ENCODE measurements at regions not wholly inside any gene's neighbourhood (a gene's known extent, or its start where the extent isn't known, plus 50 kb on each side); places are given as distances from the start of the nearest gene placed in this dataset.

GRCh38 chr13:74922963-74923362 lies 559.0 kb downstream of the TBC1D4 start:
- no peak for DNase-seq (ENCODE audit: extremely low spot score)
- no peak overlapping the region for H3K27ac ChIP-seq (replicated peaks in 1 of 4)
- no peaks in the 10 kb centered on the region for H3K4me1 ChIP-seq
- TF ChIP-seq CTCF (IDR thresholded peaks at IDR 0.05) (no peak), POLR2A (IDR thresholded peaks at IDR 0.05; ENCODE audit: low read depth) (no peak), POLR2AphosphoS5 (IDR thresholded peaks at IDR 0.05) (no peak), EP300 (IDR thresholded peaks at IDR 0.05) (no peak)
- peaks cover 0 to 17% (median 0%) of the 10 kb centered on the region in 4 donors for H3K9me3 ChIP-seq
- intact Hi-C loops (cut with DNase I), result no loop called here
- H3K4me3 ChIP-seq, result no peak overlapping the region
- H3K36me3 ChIP-seq, result no peaks in the 10 kb centered on the region
- H3K27me3 ChIP-seq, result no peaks in the 10 kb centered on the region
- 88% methylated on average over 2 of the region's 2 CpGs for WGBS

GRCh38 chr13:74921326-74921725 lies 560.6 kb downstream of the TBC1D4 start:
- no peak for DNase-seq (ENCODE audit: extremely low spot score)
- TF ChIP-seq CTCF (IDR thresholded peaks at IDR 0.05) (no peak), POLR2AphosphoS5 (IDR thresholded peaks at IDR 0.05) (no peak), EP300 (IDR thresholded peaks at IDR 0.05) (no peak), POLR2A (IDR thresholded peaks at IDR 0.05; ENCODE audit: low read depth) (no peak)

GRCh38 chr13:74920920-74921319 lies 561.0 kb downstream of the TBC1D4 start:
- H3K27me3 ChIP-seq, result no peaks in the 10 kb centered on the region
- H3K36me3 ChIP-seq, result no peaks in the 10 kb centered on the region
- H3K9me3 ChIP-seq, result peaks cover 0 to 5% (median 0%) of the 10 kb centered on the region in 4 donors
- TF ChIP-seq POLR2A (IDR thresholded peaks at IDR 0.05; ENCODE audit: low read depth), result no peak
- TF ChIP-seq POLR2AphosphoS5 (IDR thresholded peaks at IDR 0.05), result no peak
- no peak for TF ChIP-seq EP300 (IDR thresholded peaks at IDR 0.05)
- no peak for TF ChIP-seq CTCF (IDR thresholded peaks at IDR 0.05)
- DNase-seq (ENCODE audit: extremely low spot score), result no peak
- no peaks in the 10 kb centered on the region for H3K4me1 ChIP-seq
- WGBS, result 77% methylated on average over 3 of the region's 3 CpGs
- H3K4me3 ChIP-seq, result no peak overlapping the region
- H3K27ac ChIP-seq (replicated peaks in 1 of 4), result no peak overlapping the region
- intact Hi-C loops (cut with DNase I), result no loop called here

More at GRCh38 chr13:74921326-74921725, 560.6 kb downstream of the TBC1D4 start:
- Histone ChIP-seq H3K9me3 (peaks cover 0 to 5% (median 0%) of the 10 kb centered on the region in 4 donors), H3K27me3 (no peaks in the 10 kb centered on the region), H3K27ac (replicated peaks in 1 of 4) (no peak overlapping the region), H3K4me3 (no peak overlapping the region), H3K4me1 (no peaks in the 10 kb centered on the region), H3K36me3 (no peaks in the 10 kb centered on the region)
- intact Hi-C loops (cut with DNase I), result no loop called here

GRCh38 chr13:74920361-74920760 lies 561.6 kb downstream of the TBC1D4 start:
- H3K4me3 ChIP-seq, result no peak overlapping the region
- no peaks in the 10 kb centered on the region for H3K36me3 ChIP-seq
- peaks cover 0 to 5% (median 0%) of the 10 kb centered on the region in 4 donors for H3K9me3 ChIP-seq
- no peaks in the 10 kb centered on the region for H3K4me1 ChIP-seq
- TF ChIP-seq POLR2AphosphoS5 (IDR thresholded peaks at IDR 0.05) (no peak), EP300 (IDR thresholded peaks at IDR 0.05) (no peak), CTCF (IDR thresholded peaks at IDR 0.05) (no peak), POLR2A (IDR thresholded peaks at IDR 0.05; ENCODE audit: low read depth) (no peak)
- H3K27ac ChIP-seq (replicated peaks in 1 of 4), result no peak overlapping the region
- no peaks in the 10 kb centered on the region for H3K27me3 ChIP-seq
- intact Hi-C loops (cut with DNase I), result no loop called here
- WGBS, result 86% methylated on average over 4 of the region's 4 CpGs
- no peak for DNase-seq (ENCODE audit: extremely low spot score)

- DNase-seq (ENCODE audit: extremely low spot score), result no peak
- TF ChIP-seq POLR2AphosphoS5 (IDR thresholded peaks at IDR 0.05) (no peak), CTCF (IDR thresholded peaks at IDR 0.05) (no peak), POLR2A (IDR thresholded peaks at IDR 0.05; ENCODE audit: low read depth) (no peak), EP300 (IDR thresholded peaks at IDR 0.05) (no peak)
- no peaks in the 10 kb centered on the region for H3K4me1 ChIP-seq
- H3K4me3 ChIP-seq, result no peak overlapping the region
- peaks cover 0 to 5% (median 0%) of the 10 kb centered on the region in 4 donors for H3K9me3 ChIP-seq
- no peaks in the 10 kb centered on the region for H3K36me3 ChIP-seq
- intact Hi-C loops (cut with DNase I), result no loop called here
- H3K27ac ChIP-seq (replicated peaks in 1 of 4), result no peak overlapping the region
- H3K27me3 ChIP-seq, result no peaks in the 10 kb centered on the region
Observed at GRCh38 chr13:74919914-74920313, 562.1 kb downstream of the TBC1D4 start.
